GM12873 (cell line): ENCODE measurements at regions not wholly inside any gene's neighbourhood (a gene's known extent, or its start where the extent isn't known, plus 50 kb on each side); places are given as distances from the start of the nearest gene placed in this dataset.

Source experiments
- TF ChIP-seq, protein P1 (sequence below): IDR thresholded peaks from 2 replicates; pipeline ENCODE4 v1.5.1; 2012; ENCODE audit warnings: low read depth, mild to moderate bottlenecking, moderate library complexity, low read length, control low read depth; ENCODE audit not compliant: insufficient read depth; ENCODE audit errors: missing control alignments

DNA sequence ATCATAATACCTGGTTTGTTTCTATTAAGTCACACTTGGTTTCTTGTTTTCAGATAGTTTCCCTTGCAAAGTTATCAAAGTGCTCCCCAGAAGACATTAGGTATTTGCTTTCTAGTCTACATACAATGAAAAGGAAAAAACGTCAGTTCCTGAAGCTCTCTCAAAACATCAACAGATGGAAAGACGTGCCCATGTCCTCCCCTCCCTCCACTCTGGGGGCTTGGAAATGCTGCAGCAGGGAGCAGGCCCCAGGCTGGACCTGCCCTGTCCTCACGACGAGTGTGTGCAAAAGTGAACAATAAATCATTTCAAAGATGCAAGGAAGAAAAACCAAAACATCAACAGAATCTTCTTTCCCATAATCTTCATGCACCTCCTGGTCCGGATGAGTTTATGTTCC, 118.5 kb downstream of the USP22 start:
- TF ChIP-seq, protein P1, sequence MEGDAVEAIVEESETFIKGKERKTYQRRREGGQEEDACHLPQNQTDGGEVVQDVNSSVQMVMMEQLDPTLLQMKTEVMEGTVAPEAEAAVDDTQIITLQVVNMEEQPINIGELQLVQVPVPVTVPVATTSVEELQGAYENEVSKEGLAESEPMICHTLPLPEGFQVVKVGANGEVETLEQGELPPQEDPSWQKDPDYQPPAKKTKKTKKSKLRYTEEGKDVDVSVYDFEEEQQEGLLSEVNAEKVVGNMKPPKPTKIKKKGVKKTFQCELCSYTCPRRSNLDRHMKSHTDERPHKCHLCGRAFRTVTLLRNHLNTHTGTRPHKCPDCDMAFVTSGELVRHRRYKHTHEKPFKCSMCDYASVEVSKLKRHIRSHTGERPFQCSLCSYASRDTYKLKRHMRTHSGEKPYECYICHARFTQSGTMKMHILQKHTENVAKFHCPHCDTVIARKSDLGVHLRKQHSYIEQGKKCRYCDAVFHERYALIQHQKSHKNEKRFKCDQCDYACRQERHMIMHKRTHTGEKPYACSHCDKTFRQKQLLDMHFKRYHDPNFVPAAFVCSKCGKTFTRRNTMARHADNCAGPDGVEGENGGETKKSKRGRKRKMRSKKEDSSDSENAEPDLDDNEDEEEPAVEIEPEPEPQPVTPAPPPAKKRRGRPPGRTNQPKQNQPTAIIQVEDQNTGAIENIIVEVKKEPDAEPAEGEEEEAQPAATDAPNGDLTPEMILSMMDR = no peak

DNA sequence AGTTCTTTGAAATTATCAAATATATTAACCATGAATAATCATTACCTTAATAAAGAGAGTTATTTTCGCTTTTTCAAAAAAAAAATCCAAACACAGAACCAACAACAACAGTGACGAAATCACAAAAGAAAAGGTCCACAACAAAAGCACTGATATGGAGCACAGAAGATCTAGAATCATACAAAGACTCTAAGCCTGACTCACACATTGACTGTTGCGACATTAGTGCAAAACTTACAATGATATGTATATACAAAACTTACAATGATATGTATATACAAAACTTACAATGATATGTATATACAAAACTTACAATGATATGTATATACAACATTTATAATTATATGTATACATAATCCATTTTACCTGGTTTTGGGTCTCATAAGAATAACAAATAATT, 117.7 kb downstream of the USP22 start:
- TF ChIP-seq, protein P1 = no peak

DNA sequence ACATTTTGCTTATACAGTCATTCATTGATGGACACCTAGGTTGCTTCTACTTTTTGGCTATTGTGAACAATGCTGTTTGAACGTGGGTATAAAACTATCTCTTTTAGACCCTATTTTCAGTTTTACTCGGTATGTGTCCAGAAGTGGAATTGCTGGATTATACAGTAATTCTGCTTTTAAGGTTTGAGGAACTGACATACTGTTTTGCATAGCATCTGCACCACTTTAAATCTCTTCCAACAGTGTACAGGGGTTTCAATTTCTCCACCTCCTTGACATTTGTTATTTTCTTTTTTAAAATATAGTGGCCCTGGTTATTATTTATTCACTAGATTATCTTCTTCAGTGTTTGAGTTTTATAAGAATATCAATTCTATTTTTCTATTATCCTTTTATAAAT, 116.9 kb downstream of the USP22 start:
- TF ChIP-seq, protein P1 = no peak

DNA sequence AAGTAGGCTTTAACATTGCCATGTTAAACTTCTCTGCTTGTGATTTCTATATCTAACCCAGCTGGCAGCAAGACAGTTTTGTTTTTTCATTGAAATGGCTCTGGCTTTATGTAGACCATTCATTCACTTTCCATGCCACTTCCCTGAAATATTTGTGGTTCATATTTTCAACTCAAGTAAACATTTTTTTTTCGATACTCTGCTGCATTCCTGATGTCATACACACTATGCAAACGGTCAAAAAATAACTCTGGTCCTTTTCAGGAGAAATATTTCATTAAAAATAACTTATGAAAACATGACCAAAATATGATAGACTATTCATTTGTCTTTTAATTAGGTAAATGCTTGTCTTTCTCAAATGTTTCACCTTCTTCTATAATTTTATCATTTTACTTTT, 116.3 kb downstream of the USP22 start:
- TF ChIP-seq, protein P1 = no peak

DNA sequence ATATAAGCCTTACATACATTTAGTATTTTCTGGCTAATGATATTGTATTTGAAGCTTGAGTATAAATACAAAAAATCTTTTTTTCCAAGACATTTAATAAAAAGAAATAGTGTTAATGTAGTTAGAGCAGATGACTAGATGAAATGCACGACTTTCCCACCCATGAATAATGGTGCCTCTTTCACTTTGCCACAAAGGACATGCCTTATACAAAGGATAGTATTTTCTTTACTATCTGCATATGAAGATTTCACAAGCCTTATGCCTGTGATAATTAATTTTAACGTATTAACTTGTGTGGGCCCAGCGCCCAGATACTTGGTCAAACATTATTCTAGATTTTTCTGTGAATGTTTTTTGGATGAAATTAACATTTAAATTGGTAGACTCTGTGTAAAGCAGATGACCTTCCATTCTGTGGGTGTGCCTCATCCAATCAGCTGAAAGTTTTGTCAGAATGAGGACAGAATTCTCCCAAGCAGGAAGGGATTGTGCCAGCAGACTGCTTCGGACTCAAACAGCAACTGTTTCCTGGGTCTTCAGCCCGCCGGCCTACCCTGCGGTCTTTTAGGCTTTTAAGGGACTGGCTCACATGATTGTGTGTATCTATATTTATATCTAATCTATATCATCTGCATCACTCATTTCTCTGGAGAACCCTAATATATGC, 115.4 kb downstream of the USP22 start:
- TF ChIP-seq, protein P1 = no peak

DNA sequence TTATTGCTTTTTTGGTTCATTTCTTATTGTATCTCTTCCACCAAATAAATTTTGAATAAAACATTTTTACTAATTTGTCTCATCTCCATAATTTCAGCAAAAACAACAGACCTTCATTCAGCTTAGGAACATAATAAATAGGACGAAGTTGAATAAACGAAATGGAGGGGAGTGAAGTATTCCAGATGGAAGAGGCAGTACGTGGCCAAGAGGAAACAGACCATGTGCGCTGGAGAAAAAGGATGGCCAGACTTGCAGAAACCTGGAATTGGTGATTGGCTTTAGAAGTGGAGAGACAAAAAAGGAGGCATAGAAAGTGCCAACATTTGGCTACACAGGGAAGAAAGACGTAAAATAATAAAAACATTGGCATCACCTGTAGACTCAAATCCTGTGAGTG, 113.5 kb downstream of the USP22 start:
- TF ChIP-seq, protein P1 = no peak

DNA sequence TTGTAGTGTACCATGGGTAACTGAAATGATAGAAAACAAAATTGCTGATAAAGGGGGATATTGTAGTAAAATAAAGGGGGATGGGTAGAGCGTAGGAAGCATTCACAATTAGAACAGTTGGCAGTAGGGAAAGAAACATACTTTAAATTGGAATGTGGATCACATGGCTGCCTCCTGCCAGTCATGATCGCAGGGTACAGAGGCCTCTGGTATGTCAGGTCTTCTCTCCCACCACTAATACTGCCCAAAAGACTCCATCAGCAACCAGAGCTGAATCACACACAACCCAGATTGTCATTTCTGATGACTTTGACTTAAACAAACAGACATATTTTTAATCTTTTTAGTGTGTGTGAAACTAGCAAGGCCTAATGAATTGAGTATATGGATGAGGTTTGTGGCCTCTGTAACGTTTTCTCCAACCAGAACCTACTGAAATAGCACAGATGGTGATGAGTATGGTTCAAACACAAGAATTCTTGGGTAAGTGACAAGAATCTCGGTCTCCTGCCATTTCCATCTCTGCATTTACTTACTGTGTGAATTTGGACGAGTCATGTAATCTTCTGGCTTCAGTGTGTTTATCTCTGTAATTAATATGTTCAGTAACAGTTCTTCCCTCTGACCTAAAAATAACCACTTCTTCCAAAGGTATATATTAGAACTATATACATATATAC, 112.6 kb downstream of the USP22 start:
- TF ChIP-seq, protein P1 = no peak
